ENCODE measurements at regions not wholly inside any gene's neighbourhood (a gene's known extent, or its start where the extent isn't known, plus 50 kb on each side); places are given as distances from the start of the nearest gene placed in this dataset.

GRCh38 chr6:2436410-2437154 lies 191.2 kb upstream of the GMDS start:
- TF ChIP-seq, protein P1, sequence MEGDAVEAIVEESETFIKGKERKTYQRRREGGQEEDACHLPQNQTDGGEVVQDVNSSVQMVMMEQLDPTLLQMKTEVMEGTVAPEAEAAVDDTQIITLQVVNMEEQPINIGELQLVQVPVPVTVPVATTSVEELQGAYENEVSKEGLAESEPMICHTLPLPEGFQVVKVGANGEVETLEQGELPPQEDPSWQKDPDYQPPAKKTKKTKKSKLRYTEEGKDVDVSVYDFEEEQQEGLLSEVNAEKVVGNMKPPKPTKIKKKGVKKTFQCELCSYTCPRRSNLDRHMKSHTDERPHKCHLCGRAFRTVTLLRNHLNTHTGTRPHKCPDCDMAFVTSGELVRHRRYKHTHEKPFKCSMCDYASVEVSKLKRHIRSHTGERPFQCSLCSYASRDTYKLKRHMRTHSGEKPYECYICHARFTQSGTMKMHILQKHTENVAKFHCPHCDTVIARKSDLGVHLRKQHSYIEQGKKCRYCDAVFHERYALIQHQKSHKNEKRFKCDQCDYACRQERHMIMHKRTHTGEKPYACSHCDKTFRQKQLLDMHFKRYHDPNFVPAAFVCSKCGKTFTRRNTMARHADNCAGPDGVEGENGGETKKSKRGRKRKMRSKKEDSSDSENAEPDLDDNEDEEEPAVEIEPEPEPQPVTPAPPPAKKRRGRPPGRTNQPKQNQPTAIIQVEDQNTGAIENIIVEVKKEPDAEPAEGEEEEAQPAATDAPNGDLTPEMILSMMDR (IDR thresholded peaks at IDR 0.05; ENCODE audit: low read depth, low read length): no peak
- no peak for DNase-seq (ENCODE audit: extremely low read depth, low read depth)

DNA sequence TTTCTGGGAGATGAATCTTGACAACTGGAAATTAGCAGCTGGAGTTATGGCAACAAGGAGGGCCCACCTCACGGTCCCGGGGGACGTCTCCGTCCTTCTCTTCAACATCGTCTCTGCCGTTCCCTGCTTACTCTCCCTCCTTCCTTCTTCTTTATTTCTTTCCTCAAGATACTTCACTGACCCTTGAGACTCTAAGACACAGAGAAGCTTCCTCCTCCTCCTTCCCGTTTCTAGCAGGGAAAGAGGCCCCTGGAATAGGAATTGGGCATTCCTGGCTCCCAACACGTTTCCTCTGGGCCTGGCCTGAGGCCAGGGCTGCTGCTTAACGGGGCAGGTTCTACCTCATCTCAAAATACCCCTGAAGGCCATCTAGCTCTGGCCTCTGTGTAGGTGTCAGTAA lies 189.9 kb upstream of the GMDS start:
- DNase-seq (ENCODE audit: extremely low read depth, low read depth): no peak
- TF ChIP-seq, protein P1 (IDR thresholded peaks at IDR 0.05; ENCODE audit: low read depth, low read length): no peak

DNA sequence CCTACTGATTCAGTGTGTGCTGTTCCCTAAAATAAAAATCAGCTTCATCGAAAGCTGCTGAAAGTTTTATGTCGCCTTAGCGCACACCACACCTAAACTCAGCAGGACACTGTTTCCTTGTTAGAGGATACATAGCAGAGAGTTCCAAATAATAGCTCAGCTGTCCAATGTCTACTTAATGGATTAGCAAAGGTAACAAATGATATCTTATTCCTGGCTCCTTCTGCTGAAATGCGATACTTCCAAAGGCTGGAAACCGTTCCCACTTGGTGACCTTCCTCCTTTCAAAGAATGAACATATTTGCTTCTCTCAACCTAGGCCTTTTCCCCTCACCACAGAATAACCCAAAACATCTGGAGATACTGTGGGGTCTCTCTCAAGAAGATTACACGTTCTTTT lies 189.5 kb upstream of the GMDS start:
- TF ChIP-seq, protein P1 (IDR thresholded peaks at IDR 0.05; ENCODE audit: low read depth, low read length): no peak
- DNase-seq (ENCODE audit: extremely low read depth, low read depth): no peak

- TF ChIP-seq, protein P1 (IDR thresholded peaks at IDR 0.05; ENCODE audit: low read depth, low read length): no peak
- DNase-seq (ENCODE audit: extremely low read depth, low read depth): no peak
Observed at GRCh38 chr6:2434116-2434515, 188.7 kb upstream of the GMDS start.

DNA sequence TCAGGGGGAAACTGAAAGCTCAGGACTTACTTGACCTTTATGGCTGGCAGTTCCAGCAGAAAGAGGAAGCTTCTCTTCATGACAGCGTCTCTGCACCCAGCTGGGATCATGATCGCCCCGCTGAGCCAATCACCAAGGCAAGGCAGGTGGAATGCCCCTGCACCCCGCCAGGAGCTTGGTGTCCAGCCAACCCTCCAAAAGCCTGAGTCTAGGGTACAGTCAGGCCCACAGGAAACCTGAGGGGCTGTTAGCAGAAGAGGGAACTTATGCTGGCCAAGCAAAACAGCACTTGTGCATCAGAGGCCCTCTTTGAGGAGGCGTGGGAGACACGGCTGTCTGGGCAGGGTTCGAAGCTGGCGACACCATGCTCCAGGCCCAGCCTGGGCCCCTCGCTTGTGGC lies 188.3 kb upstream of the GMDS start:
- TF ChIP-seq, protein P1 (IDR thresholded peaks at IDR 0.05; ENCODE audit: low read depth, low read length): no peak
- no peak for DNase-seq (ENCODE audit: extremely low read depth, low read depth)

- DNase-seq (ENCODE audit: extremely low read depth, low read depth): no peak
Observed at GRCh38 chr6:2433266-2433665, 187.9 kb upstream of the GMDS start.

GRCh38 chr6:2432292-2432691 lies 186.9 kb upstream of the GMDS start:
- DNase-seq (ENCODE audit: extremely low read depth, low read depth): peak; percentile 80
- TF ChIP-seq, protein P1 (IDR thresholded peaks at IDR 0.05; ENCODE audit: low read depth, low read length): no peak

More at GRCh38 chr6:2433266-2433665, 187.9 kb upstream of the GMDS start:
- TF ChIP-seq, protein P1 (IDR thresholded peaks at IDR 0.05; ENCODE audit: low read depth, low read length): no peak

All from AG09319 (cell line).